SU-DHL-6 (cell line): ENCODE measurements at regions not wholly inside any gene's neighbourhood (a gene's known extent, or its start where the extent isn't known, plus 50 kb on each side); places are given as distances from the start of the nearest gene placed in this dataset.

ENCODE experiments used
- H2AFZ ChIP-seq: fragments of 200-600 bp; sonication (generic); 2 replicates; pipeline ENCODE4 v1.6.1; 2014; ENCODE audit warnings: low read depth, mild to moderate bottlenecking, moderate library complexity, mixed read lengths, antibody characterized with exemption, low read length; ENCODE audit not compliant: severe bottlenecking
- H3F3A ChIP-seq: fragments of 200-600 bp; shearing (Covaris generic); 2 replicates; pipeline ENCODE4 v1.6.0; 2016; ENCODE audit warnings: antibody characterized with exemption, mild to moderate bottlenecking; ENCODE audit not compliant: insufficient read depth
- H3K27ac ChIP-seq: fragments of 200-600 bp; sonication (generic); 2 replicates; pipeline ENCODE4 v1.5.1; 2016; ENCODE audit warnings: low read depth, mild to moderate bottlenecking, low read length, moderate library complexity, mixed read lengths
- H3K27me3 ChIP-seq: fragments of 200-600 bp; sonication (generic), shearing (Covaris generic); 2 replicates; pipeline ENCODE4 v1.6.0; 2014; ENCODE audit warnings: mild to moderate bottlenecking, low read length
- H3K36me3 ChIP-seq: fragments of 200-600 bp; sonication (generic); 2 replicates; pipeline ENCODE4 v1.6.1; 2014; ENCODE audit warnings: mild to moderate bottlenecking, low read length, mixed read lengths
- H3K4me2 ChIP-seq: fragments of 300-600, 200-600 bp; shearing (Covaris generic), sonication (generic); 2 replicates; pipeline ENCODE4 v1.6.0; 2014; ENCODE audit warnings: low read length, low read depth, mild to moderate bottlenecking; ENCODE audit not compliant: poor library complexity, severe bottlenecking
- H3K4me3 ChIP-seq: fragments of 200-600 bp; sonication (generic); 2 replicates; pipeline ENCODE4 v1.5.1; 2014; ENCODE audit warnings: antibody characterized with exemption, low read length, mild to moderate bottlenecking, mixed read lengths; ENCODE audit not compliant: insufficient read depth, poor library complexity, severe bottlenecking
- H3K79me2 ChIP-seq: fragments of 200-600 bp; sonication (generic); 2 replicates; pipeline ENCODE4 v1.6.1; 2014; ENCODE audit warnings: mild to moderate bottlenecking, low read length, moderate library complexity; ENCODE audit not compliant: insufficient read depth
- H3K9ac ChIP-seq: fragments of 200-600 bp; sonication (generic); 2 replicates; pipeline ENCODE4 v1.7.0; 2014; ENCODE audit warnings: mild to moderate bottlenecking, low read length
- H3K9me2 ChIP-seq: fragments of 200-600 bp; sonication (generic); replicated peaks from 2 replicates; pipeline ENCODE4 v1.6.1; 2014; ENCODE audit warnings: low read length; ENCODE audit not compliant: insufficient read depth
- H3K9me3 ChIP-seq: fragments of 200-600 bp; sonication (generic); 2 replicates; pipeline ENCODE4 v1.6.1; 2014; ENCODE audit warnings: low read length, mixed read lengths; ENCODE audit not compliant: insufficient read depth
- H4K20me1 ChIP-seq: fragments of 200-600 bp; sonication (generic); 2 replicates; pipeline ENCODE4 v1.6.1; 2014; ENCODE audit warnings: low read depth, mild to moderate bottlenecking, antibody characterized with exemption, low read length, moderate library complexity, mixed read lengths
- EZH2phosphoT487 ChIP-seq: fragments of 200-600 bp; sonication (generic), shearing (Covaris generic); conservative IDR thresholded peaks from 2 replicates; pipeline ENCODE4 v1.6.1; 2018; ENCODE audit warnings: mild to moderate bottlenecking, antibody characterized with exemption, low read length, moderate library complexity, mixed read lengths
- TF ChIP-seq, protein P1 (sequence below): fragments of 200-600 bp; sonication (generic); IDR thresholded peaks from one replicate; pipeline ENCODE4 v1.5.1; 2017; ENCODE audit warnings: antibody characterized with exemption, mild to moderate bottlenecking, low read length, moderate library complexity; ENCODE audit not compliant: insufficient read depth, poor library complexity, severe bottlenecking

DNA sequence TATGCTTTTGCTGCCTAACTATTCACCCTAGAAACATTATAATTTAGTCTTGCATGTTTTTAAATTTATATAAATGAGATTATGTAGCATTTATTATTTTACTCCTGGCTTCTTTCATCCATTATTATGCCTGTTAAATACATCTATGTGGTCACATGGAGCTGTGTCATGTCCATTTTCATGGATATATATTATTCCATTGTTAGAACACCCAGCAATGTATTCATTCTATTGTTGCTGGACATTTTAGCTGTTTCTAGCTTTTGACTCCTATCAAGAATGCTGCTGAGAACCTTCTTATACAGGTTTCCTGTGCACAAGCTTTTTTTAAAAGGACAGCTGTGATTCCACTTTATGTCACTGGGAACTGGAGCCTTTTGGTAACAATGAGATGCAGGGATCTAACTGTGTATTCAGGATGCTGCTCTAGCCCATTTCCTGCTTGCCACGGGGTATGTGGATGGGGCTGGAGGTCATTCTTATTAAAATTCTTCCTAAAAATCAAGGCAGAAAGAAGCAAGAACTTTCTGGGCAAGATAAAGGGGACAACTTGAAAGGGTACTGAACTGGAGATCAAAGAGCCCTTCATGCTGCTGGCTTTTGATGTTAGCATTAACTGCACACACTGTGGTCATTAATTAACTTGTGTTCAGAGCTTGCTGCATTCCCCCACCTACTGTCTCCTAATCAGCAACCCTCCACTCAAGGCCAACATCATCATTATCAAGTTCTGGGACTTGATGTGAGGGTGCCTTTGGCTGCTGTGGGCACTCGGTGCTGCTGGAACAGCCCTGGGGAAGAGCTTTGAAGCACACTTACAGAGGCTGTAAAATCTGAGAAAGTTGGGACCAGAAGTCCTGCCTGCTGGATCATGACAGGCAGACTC lies 96.6 kb upstream of the AKIRIN2 start:
- Histone ChIP-seq H4K20me1 (no peaks in the 10 kb centered on the region), H3K27me3 (no peaks in the 10 kb centered on the region), H3K79me2 (no peaks in the 10 kb centered on the region; the same call in 1 of the 2 replicates), H3K4me3 (peak overlapping the region; percentile 43), H3K27ac (peak overlapping the region; percentile 94), H2AFZ (peak overlapping the region; percentile 79), H3K4me2 (peak overlapping the region; percentile 97), H3K9ac (peak overlapping the region; percentile 58), H3K9me2 (no peaks in the 10 kb centered on the region), H3F3A (peaks cover 60% of the 10 kb centered on the region), H3K9me3 (no peaks in the 10 kb centered on the region), H3K36me3 (no peaks in the 10 kb centered on the region)
- TF ChIP-seq, protein P1, sequence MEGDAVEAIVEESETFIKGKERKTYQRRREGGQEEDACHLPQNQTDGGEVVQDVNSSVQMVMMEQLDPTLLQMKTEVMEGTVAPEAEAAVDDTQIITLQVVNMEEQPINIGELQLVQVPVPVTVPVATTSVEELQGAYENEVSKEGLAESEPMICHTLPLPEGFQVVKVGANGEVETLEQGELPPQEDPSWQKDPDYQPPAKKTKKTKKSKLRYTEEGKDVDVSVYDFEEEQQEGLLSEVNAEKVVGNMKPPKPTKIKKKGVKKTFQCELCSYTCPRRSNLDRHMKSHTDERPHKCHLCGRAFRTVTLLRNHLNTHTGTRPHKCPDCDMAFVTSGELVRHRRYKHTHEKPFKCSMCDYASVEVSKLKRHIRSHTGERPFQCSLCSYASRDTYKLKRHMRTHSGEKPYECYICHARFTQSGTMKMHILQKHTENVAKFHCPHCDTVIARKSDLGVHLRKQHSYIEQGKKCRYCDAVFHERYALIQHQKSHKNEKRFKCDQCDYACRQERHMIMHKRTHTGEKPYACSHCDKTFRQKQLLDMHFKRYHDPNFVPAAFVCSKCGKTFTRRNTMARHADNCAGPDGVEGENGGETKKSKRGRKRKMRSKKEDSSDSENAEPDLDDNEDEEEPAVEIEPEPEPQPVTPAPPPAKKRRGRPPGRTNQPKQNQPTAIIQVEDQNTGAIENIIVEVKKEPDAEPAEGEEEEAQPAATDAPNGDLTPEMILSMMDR = no peak
- TF ChIP-seq EZH2phosphoT487 = no peak

DNA sequence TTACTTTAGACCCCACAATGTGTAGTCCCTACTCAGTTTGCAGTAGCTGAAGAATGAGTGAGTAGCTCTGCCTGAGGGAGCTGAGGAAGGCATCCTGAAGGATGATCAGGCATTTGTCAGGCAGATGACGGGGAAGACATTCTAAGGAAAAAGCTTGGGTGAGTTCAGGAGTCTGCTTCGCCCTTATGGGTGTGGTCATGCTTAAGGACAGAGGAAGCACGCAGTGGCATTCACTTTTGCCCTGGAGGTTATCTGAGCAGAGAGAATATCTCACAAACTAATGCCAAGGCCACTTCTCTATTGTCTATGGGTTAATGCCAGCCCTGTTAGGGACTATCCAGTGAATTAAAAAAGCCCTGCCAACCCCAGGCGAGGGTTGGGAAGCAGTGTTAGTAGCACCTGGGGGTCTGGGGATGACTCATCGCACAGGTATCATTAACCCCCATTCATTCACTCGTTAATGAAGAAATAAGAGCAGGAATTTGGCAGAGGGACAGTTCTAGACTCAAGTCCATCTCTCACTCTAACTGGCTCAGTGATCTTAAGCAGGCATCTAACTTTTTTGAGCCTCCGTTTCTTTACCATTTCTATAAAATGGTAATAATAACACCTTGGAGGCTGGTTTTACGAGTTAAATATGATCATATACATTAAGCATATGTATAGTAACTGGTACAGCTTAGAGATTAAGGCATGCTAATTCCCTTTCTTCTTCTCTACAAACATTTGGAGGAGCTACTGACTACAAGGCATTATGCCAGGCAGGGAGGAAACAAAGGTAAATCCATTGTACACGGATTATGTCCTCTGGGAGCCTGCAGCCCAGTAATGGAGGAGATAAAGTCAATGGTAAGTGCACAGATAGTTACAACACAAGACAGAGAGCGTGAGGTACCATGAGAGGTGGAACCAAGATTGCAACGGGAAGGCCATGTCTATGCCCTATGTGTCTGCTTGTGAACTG lies 93.2 kb upstream of the AKIRIN2 start:
- Histone ChIP-seq H3K9ac (no peak overlapping the region), H3F3A (peaks cover 59% of the 10 kb centered on the region), H3K79me2 (no peaks in the 10 kb centered on the region; the same call in 1 of the 2 replicates), H3K4me3 (no peak overlapping the region), H3K9me2 (no peaks in the 10 kb centered on the region), H2AFZ (no peak overlapping the region), H3K27me3 (no peaks in the 10 kb centered on the region), H3K4me2 (no peak overlapping the region), H4K20me1 (no peaks in the 10 kb centered on the region), H3K9me3 (no peaks in the 10 kb centered on the region), H3K36me3 (no peaks in the 10 kb centered on the region), H3K27ac (no peak overlapping the region)
- TF ChIP-seq, protein P1 = no peak
- TF ChIP-seq EZH2phosphoT487 = no peak

DNA sequence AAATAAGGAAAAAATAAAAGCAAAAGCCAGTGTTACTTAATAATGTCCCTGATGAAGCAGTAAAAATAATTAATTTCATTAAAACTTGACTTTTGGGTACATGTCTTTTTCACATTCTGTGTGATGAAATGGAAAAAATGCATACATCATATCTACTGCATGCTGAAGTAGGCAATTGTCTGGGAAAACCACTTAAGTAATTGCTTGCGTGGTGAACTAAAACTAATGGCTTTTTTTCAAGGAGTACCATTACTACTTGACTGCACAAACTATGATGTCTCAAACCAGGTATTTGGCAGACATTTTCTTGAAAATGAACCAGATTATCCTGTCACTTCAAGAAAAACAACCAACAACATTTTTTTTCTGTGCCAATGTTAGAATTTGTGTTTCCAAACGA lies 91.3 kb upstream of the AKIRIN2 start:
- H3K4me2 ChIP-seq = no peak overlapping the region
- no peaks in the 10 kb centered on the region for H3K36me3 ChIP-seq

More for the DNA sequence above, 91.3 kb upstream of the AKIRIN2 start:
- no peak overlapping the region for H3K27ac ChIP-seq
- H3K9me2 ChIP-seq = no peaks in the 10 kb centered on the region
- no peaks in the 10 kb centered on the region; the same call in 1 of the 2 replicates for H3K79me2 ChIP-seq
- H3K9me3 ChIP-seq = no peaks in the 10 kb centered on the region
- TF ChIP-seq, protein P1 = no peak
- no peak for TF ChIP-seq EZH2phosphoT487
- no peaks in the 10 kb centered on the region for H4K20me1 ChIP-seq
- no peaks in the 10 kb centered on the region for H3K27me3 ChIP-seq
- no peak overlapping the region for H3K4me3 ChIP-seq
- no peak overlapping the region for H2AFZ ChIP-seq
- H3F3A ChIP-seq = peaks cover 42% of the 10 kb centered on the region
- H3K9ac ChIP-seq = no peak overlapping the region
